HCT116 (cell line): ENCODE measurements at regions not wholly inside any gene's neighbourhood (a gene's known extent, or its start where the extent isn't known, plus 50 kb on each side); places are given as distances from the start of the nearest gene placed in this dataset.

Experiments
- CEBPB ChIP-seq: IDR thresholded peaks from 2 replicates; pipeline ENCODE4 v1.6.1; 2012; ENCODE audit warnings: low read depth
- EGR1 ChIP-seq: IDR thresholded peaks from 2 replicates; pipeline ENCODE4 v1.6.1; 2012; ENCODE audit warnings: low read depth
- EZH2 ChIP-seq: fragments of 200-600 bp; sonication (generic); IDR thresholded peaks from 2 replicates; pipeline ENCODE4 v1.6.1; 2017; ENCODE audit warnings: antibody characterized with exemption, mixed run types
- FOSL1 ChIP-seq: IDR thresholded peaks from 2 replicates; pipeline ENCODE4 v1.6.1; 2012; ENCODE audit warnings: low read depth
- POLR2A ChIP-seq: IDR thresholded peaks from 2 replicates; pipeline ENCODE4 v1.7.0; 2011; ENCODE audit warnings: borderline replicate concordance; ENCODE audit not compliant: insufficient read depth, insufficient read length; ENCODE audit errors: extremely low read depth
- POLR2AphosphoS5 ChIP-seq: IDR thresholded peaks from 2 replicates; pipeline ENCODE4 v1.6.1; 2011; ENCODE audit warnings: mild to moderate bottlenecking, low read depth, low read length, moderate library complexity
- RAD21 ChIP-seq: IDR thresholded peaks from 2 replicates; pipeline ENCODE4 v1.6.1; 2012; ENCODE audit warnings: low read depth, mild to moderate bottlenecking
- TF ChIP-seq, protein P1 (sequence below), 3 experiments: fragments of 200-600 bp in 1 of 3; sonication (generic) in 1 of 3; IDR thresholded peaks in 2 of 3; conservative IDR thresholded peaks in 1 of 3; 2 replicates each; pipeline ENCODE4 v1.5.1; 2012 to 2017; ENCODE audit warnings: low read depth in 2 of 3, low read length in 2 of 3, antibody characterized with exemption in 1 of 3, borderline replicate concordance in 1 of 3, control low read depth in 1 of 3, mild to moderate bottlenecking in 1 of 3, mixed read lengths in 1 of 3, mixed run types in 1 of 3, moderate library complexity in 1 of 3; ENCODE audit not compliant: insufficient read depth in 1 of 3
- TF ChIP-seq, protein P2 (sequence below): IDR thresholded peaks from 2 replicates; pipeline ENCODE4 v1.6.1; 2012
- TF ChIP-seq, protein P3 (sequence below): IDR thresholded peaks from 2 replicates; pipeline ENCODE4 v1.6.1; 2012; ENCODE audit warnings: low read depth

DNA sequence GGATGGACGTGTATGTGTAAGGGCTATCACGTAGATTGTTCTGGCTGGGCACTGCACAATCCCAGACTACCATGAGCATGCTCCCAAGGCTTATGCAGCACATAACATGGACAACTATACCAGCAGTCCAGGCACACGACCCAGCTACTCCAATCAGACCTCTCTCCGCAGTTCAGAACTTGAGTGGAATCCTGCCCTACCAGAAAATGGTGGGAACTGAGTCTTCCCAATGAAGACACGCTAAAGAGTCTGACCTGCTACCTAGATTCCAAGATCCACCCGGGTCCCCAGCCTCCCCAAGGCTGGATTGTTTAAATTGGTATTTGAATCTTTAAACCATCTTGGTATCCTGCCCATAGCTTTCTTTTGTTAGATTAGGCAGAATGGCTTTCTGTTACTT, 251.3 kb upstream of the KAZN start:
- TF ChIP-seq, protein P1, sequence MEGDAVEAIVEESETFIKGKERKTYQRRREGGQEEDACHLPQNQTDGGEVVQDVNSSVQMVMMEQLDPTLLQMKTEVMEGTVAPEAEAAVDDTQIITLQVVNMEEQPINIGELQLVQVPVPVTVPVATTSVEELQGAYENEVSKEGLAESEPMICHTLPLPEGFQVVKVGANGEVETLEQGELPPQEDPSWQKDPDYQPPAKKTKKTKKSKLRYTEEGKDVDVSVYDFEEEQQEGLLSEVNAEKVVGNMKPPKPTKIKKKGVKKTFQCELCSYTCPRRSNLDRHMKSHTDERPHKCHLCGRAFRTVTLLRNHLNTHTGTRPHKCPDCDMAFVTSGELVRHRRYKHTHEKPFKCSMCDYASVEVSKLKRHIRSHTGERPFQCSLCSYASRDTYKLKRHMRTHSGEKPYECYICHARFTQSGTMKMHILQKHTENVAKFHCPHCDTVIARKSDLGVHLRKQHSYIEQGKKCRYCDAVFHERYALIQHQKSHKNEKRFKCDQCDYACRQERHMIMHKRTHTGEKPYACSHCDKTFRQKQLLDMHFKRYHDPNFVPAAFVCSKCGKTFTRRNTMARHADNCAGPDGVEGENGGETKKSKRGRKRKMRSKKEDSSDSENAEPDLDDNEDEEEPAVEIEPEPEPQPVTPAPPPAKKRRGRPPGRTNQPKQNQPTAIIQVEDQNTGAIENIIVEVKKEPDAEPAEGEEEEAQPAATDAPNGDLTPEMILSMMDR (IDR thresholded peaks at IDR 0.05 in 2 of 3, conservative IDR thresholded peaks at IDR 0.05 in 1 of 3; ENCODE audit: borderline replicate concordance in 1 of 3, insufficient read depth in 1 of 3, low read depth in 2 of 3, low read length in 2 of 3): no peak
- TF ChIP-seq RAD21: no peak
- no peak for TF ChIP-seq FOSL1
- TF ChIP-seq EZH2: no peak
- no peak for TF ChIP-seq POLR2A
- TF ChIP-seq, protein P2, sequence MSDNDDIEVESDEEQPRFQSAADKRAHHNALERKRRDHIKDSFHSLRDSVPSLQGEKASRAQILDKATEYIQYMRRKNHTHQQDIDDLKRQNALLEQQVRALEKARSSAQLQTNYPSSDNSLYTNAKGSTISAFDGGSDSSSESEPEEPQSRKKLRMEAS: no peak
- no peak for TF ChIP-seq CEBPB
- no peak for TF ChIP-seq POLR2AphosphoS5
- TF ChIP-seq, protein P3, sequence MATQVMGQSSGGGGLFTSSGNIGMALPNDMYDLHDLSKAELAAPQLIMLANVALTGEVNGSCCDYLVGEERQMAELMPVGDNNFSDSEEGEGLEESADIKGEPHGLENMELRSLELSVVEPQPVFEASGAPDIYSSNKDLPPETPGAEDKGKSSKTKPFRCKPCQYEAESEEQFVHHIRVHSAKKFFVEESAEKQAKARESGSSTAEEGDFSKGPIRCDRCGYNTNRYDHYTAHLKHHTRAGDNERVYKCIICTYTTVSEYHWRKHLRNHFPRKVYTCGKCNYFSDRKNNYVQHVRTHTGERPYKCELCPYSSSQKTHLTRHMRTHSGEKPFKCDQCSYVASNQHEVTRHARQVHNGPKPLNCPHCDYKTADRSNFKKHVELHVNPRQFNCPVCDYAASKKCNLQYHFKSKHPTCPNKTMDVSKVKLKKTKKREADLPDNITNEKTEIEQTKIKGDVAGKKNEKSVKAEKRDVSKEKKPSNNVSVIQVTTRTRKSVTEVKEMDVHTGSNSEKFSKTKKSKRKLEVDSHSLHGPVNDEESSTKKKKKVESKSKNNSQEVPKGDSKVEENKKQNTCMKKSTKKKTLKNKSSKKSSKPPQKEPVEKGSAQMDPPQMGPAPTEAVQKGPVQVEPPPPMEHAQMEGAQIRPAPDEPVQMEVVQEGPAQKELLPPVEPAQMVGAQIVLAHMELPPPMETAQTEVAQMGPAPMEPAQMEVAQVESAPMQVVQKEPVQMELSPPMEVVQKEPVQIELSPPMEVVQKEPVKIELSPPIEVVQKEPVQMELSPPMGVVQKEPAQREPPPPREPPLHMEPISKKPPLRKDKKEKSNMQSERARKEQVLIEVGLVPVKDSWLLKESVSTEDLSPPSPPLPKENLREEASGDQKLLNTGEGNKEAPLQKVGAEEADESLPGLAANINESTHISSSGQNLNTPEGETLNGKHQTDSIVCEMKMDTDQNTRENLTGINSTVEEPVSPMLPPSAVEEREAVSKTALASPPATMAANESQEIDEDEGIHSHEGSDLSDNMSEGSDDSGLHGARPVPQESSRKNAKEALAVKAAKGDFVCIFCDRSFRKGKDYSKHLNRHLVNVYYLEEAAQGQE: no peak
- no peak for TF ChIP-seq EGR1
